ENCODE measurements at regions not wholly inside any gene's neighbourhood (a gene's known extent, or its start where the extent isn't known, plus 50 kb on each side); places are given as distances from the start of the nearest gene placed in this dataset.
A peak's percentile ranks its signal among the peaks of the same experiment; 100 is the strongest.

DNA sequence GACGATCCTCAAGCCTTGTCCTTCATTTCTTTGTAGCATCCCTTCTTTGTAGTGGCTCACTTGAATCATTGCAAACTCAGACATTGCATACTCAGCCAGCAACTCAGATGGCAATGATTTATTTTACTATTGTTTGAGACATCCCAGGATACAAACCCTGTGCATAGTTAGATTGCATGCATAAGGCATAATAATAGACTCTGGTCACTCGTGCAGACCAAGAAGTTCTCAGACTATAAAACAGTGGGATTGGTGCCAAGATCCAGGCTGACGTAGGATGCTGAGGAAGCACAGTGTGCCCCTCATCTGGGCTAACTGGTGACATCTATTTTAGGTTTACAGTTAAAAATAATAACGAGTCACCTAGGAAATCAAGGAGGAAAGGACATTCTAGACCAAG is 142.3 kb downstream of the PMP22 start:
- no peak for DNase-seq
- Mint-ChIP-seq H3K4me1 (peaks cover 27% of the 10 kb centered on the region), H3K4me3 (no peak overlapping the region), H3K27ac (no peak overlapping the region), H3K36me3 (ENCODE audit: low read depth) (peaks cover 4% of the 10 kb centered on the region), H3K9me3 (peaks cover 10% of the 10 kb centered on the region), H3K27me3 (ENCODE audit: low read depth, poor library complexity) (peaks cover 5% of the 10 kb centered on the region)
- TF ChIP-seq, protein P1, sequence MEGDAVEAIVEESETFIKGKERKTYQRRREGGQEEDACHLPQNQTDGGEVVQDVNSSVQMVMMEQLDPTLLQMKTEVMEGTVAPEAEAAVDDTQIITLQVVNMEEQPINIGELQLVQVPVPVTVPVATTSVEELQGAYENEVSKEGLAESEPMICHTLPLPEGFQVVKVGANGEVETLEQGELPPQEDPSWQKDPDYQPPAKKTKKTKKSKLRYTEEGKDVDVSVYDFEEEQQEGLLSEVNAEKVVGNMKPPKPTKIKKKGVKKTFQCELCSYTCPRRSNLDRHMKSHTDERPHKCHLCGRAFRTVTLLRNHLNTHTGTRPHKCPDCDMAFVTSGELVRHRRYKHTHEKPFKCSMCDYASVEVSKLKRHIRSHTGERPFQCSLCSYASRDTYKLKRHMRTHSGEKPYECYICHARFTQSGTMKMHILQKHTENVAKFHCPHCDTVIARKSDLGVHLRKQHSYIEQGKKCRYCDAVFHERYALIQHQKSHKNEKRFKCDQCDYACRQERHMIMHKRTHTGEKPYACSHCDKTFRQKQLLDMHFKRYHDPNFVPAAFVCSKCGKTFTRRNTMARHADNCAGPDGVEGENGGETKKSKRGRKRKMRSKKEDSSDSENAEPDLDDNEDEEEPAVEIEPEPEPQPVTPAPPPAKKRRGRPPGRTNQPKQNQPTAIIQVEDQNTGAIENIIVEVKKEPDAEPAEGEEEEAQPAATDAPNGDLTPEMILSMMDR (IDR thresholded peaks at IDR 0.05), result no peak

DNA sequence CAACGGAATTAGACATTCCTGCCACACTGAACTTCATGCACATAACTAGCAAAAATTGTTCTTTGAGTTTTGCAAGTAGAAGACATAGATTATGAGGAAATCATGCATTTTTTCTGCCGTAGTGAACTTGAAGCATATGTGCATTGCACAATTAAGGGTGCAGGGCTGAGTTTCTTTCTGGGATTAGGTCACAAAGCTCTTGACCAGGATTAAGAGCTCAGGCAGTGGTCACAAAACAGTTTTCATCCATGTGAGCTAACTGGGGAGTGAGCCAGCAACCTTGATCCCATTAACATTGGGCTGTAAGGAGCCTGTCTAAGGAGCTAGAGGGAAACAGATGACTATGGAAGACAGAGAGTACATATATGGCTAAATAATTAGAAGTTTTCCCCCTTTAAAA is 143.7 kb downstream of the PMP22 start:
- Mint-ChIP-seq H3K4me1 (peaks cover 35% of the 10 kb centered on the region), H3K36me3 (ENCODE audit: low read depth) (peaks cover 7% of the 10 kb centered on the region), H3K27me3 (ENCODE audit: low read depth, poor library complexity) (peaks cover 5% of the 10 kb centered on the region), H3K4me3 (no peak overlapping the region), H3K27ac (no peak overlapping the region), H3K9me3 (peaks cover 12% of the 10 kb centered on the region)
- TF ChIP-seq, protein P1 (IDR thresholded peaks at IDR 0.05), result no peak
- DNase-seq, result no peak

DNA sequence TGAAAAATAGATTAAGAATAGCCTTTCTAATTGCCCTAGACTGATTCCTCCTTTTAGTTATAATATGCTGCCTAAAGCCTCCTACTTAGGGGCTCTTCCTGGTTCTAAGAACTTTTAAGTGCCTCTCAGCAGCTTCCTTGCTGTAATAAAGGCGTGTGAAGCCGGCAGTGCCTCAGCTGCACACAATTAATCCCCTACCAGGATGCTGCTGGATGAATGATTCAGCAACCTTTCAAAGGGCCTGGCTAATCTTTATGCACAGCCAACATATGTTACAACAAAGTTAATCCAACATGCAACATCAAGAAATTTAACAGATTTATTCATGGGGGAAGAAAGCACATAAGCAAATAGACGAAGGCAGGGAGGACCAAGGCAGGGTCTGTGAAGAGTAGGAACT is 145.2 kb downstream of the PMP22 start:
- TF ChIP-seq, protein P1 (IDR thresholded peaks at IDR 0.05), result no peak
- H3K4me3 Mint-ChIP-seq, result no peak overlapping the region
- no peak overlapping the region for H3K27ac Mint-ChIP-seq
- H3K9me3 Mint-ChIP-seq, result peaks cover 16% of the 10 kb centered on the region
- no peak for DNase-seq
- peaks cover 3% of the 10 kb centered on the region for H3K27me3 Mint-ChIP-seq (ENCODE audit: low read depth, poor library complexity)
- H3K36me3 Mint-ChIP-seq (ENCODE audit: low read depth), result peaks cover 10% of the 10 kb centered on the region
- H3K4me1 Mint-ChIP-seq, result peaks cover 35% of the 10 kb centered on the region

DNA sequence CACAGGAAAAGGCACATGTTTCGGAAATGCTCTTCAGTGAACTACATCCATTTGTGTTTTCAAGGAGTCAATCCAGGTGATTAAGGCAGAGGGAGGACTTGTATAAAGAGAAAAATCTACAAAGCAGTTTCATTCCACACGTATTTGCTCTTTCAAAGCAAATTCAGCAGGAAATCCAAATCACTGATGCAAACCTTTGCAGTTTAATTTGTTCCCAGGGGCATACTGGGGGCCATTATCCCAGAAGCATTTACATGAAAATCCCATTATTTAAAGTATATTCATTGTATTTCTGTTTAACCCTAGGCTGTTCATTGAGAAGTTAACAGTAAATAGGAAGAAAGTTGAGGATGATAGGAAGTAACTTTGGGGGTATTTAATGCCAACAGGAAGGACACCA is 147.9 kb downstream of the PMP22 start:
- DNase-seq, result no peak
- no peak overlapping the region for H3K27ac Mint-ChIP-seq
- H3K36me3 Mint-ChIP-seq (ENCODE audit: low read depth), result peaks cover 10% of the 10 kb centered on the region
- H3K4me3 Mint-ChIP-seq, result no peak overlapping the region
- peaks cover 17% of the 10 kb centered on the region for H3K9me3 Mint-ChIP-seq
- TF ChIP-seq, protein P1 (IDR thresholded peaks at IDR 0.05), result no peak
- H3K27me3 Mint-ChIP-seq (ENCODE audit: low read depth, poor library complexity), result peaks cover 3% of the 10 kb centered on the region
- H3K4me1 Mint-ChIP-seq, result peaks cover 41% of the 10 kb centered on the region

DNA sequence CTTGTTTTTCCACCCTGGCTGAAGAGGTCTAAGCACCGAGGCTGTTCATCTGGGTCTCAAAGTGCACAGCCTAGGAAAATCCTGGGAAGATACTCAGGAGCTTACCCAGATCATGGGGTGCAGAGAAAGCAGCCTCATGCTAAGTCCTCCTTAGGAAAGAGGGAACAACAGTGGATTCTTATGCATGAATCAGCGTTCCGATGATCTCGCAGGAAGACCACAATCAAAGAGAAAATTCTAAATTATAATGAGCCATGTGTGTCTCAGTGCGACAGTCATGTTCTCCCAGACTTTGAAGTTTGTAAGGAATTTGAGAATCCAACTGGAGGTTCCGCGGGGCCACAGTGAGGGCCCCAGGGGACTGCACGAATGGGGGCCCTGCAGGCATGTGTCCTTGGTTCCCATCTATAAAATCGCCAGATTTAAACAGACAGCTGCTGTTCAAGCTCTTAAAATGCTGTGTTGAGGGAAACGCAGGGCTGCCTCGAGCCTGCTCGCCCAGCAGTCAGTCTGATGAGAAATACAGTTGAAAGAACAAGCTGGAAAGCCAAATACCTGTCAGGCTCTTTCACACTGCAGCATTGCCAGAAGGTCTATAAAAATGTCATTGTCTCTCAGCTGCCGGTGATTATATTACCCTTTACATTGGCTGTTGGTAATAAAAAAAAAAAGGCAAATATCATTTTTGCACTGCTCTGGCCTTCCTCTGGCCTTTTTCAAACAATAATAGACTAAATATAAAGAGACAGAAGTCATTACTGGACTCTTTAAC is 152.1 kb downstream of the PMP22 start:
- H3K4me3 Mint-ChIP-seq, result no peak overlapping the region
- no peak for DNase-seq
- TF ChIP-seq, protein P1 (IDR thresholded peaks at IDR 0.05), result no peak
- H3K36me3 Mint-ChIP-seq (ENCODE audit: low read depth), result peaks cover 10% of the 10 kb centered on the region
- peaks cover 3% of the 10 kb centered on the region for H3K27me3 Mint-ChIP-seq (ENCODE audit: low read depth, poor library complexity)
- H3K9me3 Mint-ChIP-seq, result peaks cover 17% of the 10 kb centered on the region
- H3K4me1 Mint-ChIP-seq, result peaks cover 44% of the 10 kb centered on the region
- peak overlapping the region; percentile 14 for H3K27ac Mint-ChIP-seq

DNA sequence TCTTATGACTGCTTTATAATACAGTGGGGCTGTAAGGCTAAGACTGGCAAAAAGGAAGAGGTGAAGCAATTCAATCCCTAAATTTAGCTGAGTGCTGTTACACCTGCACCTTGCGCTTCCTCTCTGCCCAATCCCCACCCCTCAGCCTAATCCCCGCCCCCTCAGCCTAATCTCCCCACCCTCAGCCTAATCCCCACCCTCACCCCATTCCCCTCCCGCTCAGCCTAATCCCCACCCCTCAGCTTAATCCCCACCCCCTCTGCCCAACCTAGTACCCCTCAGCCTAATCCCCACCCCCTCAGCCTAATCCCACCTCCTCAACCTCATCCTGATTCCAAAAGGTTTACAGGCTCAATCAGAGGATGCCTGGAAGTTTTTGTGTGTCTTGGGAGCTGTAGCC is 155.5 kb downstream of the PMP22 start:
- H3K4me1 Mint-ChIP-seq, result peaks cover 43% of the 10 kb centered on the region
- no peaks in the 10 kb centered on the region for H3K27me3 Mint-ChIP-seq (ENCODE audit: low read depth, poor library complexity)
- no peak for DNase-seq
- TF ChIP-seq, protein P1 (IDR thresholded peaks at IDR 0.05), result no peak
- peaks cover 11% of the 10 kb centered on the region for H3K9me3 Mint-ChIP-seq
- H3K27ac Mint-ChIP-seq, result peak overlapping the region; percentile 75
- H3K36me3 Mint-ChIP-seq (ENCODE audit: low read depth), result no peaks in the 10 kb centered on the region
- no peak overlapping the region for H3K4me3 Mint-ChIP-seq

All from nephron progenitor cell (in vitro differentiated cells).